GM23338 (cell line): ENCODE measurements at regions not wholly inside any gene's neighbourhood (a gene's known extent, or its start where the extent isn't known, plus 50 kb on each side); places are given as distances from the start of the nearest gene placed in this dataset.

Source experiments
- ATAC-seq: fragments of 200-7000 bp; cut with Tn5 transposase; 3 replicates; pipeline ENCODE4 v1.9.1; 2020
- DNase-seq: peaks from one replicate; pipeline ENCODE4 v3.0.0-alpha.2; 2015; ENCODE audit warnings: low spot score
- H2AFZ ChIP-seq: fragments of 200-600 bp; sonication (generic); 2 replicates; pipeline ENCODE4 v1.8.0; 2016; ENCODE audit warnings: antibody characterized with exemption, mild to moderate bottlenecking, moderate library complexity
- H3F3A ChIP-seq: fragments of 200-600 bp; sonication (generic); replicated peaks from 2 replicates; pipeline ENCODE4 v1.8.0; 2017; ENCODE audit warnings: antibody characterized with exemption, mixed run types, low read depth
- H3K27ac ChIP-seq: fragments of 200-600 bp; sonication (generic); 2 replicates; pipeline ENCODE4 v1.6.1; 2016; ENCODE audit warnings: low read depth
- H3K27me3 ChIP-seq: fragments of 200-600 bp; sonication (generic); 2 replicates; pipeline ENCODE4 v1.8.0; 2016; ENCODE audit warnings: mild to moderate bottlenecking, mixed run types, moderate library complexity; ENCODE audit not compliant: insufficient read depth
- H3K36me3 ChIP-seq: fragments of 200-600 bp; sonication (generic); 2 replicates; pipeline ENCODE4 v1.8.0; 2016; ENCODE audit warnings: mild to moderate bottlenecking; ENCODE audit not compliant: insufficient read depth
- H3K4me1 ChIP-seq: fragments of 200-600 bp; sonication (generic); 2 replicates; pipeline ENCODE4 v1.8.0; 2016; ENCODE audit warnings: mild to moderate bottlenecking, moderate library complexity; ENCODE audit not compliant: insufficient read depth
- H3K4me2 ChIP-seq: fragments of 200-600 bp; sonication (generic); 2 replicates; pipeline ENCODE4 v1.7.1; 2017; ENCODE audit warnings: mixed run types
- H3K4me3 ChIP-seq: fragments of 200-600 bp; sonication (generic); 2 replicates; pipeline ENCODE4 v1.6.1; 2016; ENCODE audit warnings: mixed run types
- H3K79me2 ChIP-seq: fragments of 200-600 bp; sonication (generic); replicated peaks from 2 replicates; pipeline ENCODE4 v1.8.0; 2017; ENCODE audit warnings: mild to moderate bottlenecking; ENCODE audit not compliant: insufficient read depth
- H3K9me2 ChIP-seq: fragments of 200-600 bp; sonication (generic); 2 replicates; pipeline ENCODE4 v1.8.0; 2017; ENCODE audit not compliant: insufficient read depth
- H4K20me1 ChIP-seq: fragments of 200-600 bp; sonication (generic); replicated peaks from 2 replicates; pipeline ENCODE4 v1.8.0; 2017; ENCODE audit warnings: mild to moderate bottlenecking; ENCODE audit not compliant: insufficient read depth
- H3K27ac Mint-ChIP-seq: 2 replicates; pipeline ENCODE4 v1.8.0; 2020; ENCODE audit warnings: inconsistent platforms, mild to moderate bottlenecking, moderate library complexity, mixed read lengths
- H3K27me3 Mint-ChIP-seq: 3 replicates; pipeline ENCODE4 v1.8.0; 2022; ENCODE audit warnings: low read depth, mild to moderate bottlenecking, moderate library complexity, mixed read lengths, inconsistent platforms; ENCODE audit not compliant: insufficient read depth, poor library complexity
- H3K36me3 Mint-ChIP-seq: 3 replicates; pipeline ENCODE4 v1.8.0; 2021; ENCODE audit warnings: low read depth, mild to moderate bottlenecking, inconsistent platforms, moderate library complexity, mixed read lengths
- H3K4me1 Mint-ChIP-seq: 3 replicates; pipeline ENCODE4 v1.8.0; 2020; ENCODE audit warnings: mild to moderate bottlenecking, inconsistent platforms, mixed read lengths
- H3K4me3 Mint-ChIP-seq: 3 replicates; pipeline ENCODE4 v1.8.0; 2021; ENCODE audit warnings: moderate library complexity, mild to moderate bottlenecking, inconsistent platforms, mixed read lengths
- H3K9me3 Mint-ChIP-seq: 3 replicates; pipeline ENCODE4 v1.8.0; 2020; ENCODE audit warnings: moderate library complexity, mild to moderate bottlenecking, inconsistent platforms, mixed read lengths
- CREB1 ChIP-seq: fragments of 250-450 bp; sonication (Bioruptor Pico); IDR thresholded peaks from 2 replicates; pipeline ENCODE4 v1.5.0; 2020; ENCODE audit warnings: low read depth, mild to moderate bottlenecking, moderate library complexity
- EZH2 ChIP-seq: fragments of 200-600 bp; sonication (generic); IDR thresholded peaks from one replicate; pipeline ENCODE4 v1.8.0; 2017; ENCODE audit warnings: antibody characterized with exemption, mild to moderate bottlenecking, low read depth; ENCODE audit not compliant: unreplicated experiment
- EZH2phosphoT487 ChIP-seq: fragments of 200-600 bp; sonication (generic); IDR thresholded peaks from one replicate; pipeline ENCODE4 v1.8.1; 2018; ENCODE audit warnings: antibody characterized with exemption; ENCODE audit not compliant: unreplicated experiment
- NANOG ChIP-seq: IDR thresholded peaks from 2 replicates; pipeline ENCODE4 v1.6.1; 2016; ENCODE audit warnings: antibody characterized with exemption, borderline replicate concordance
- STAT1 ChIP-seq: IDR thresholded peaks from one replicate; pipeline ENCODE4 v1.6.1; 2016; ENCODE audit warnings: antibody characterized with exemption; ENCODE audit not compliant: unreplicated experiment
- ZNF331 ChIP-seq: fragments of 250-450 bp; sonication (Bioruptor Pico); IDR thresholded peaks from 2 replicates; pipeline ENCODE4 v1.5.0; 2020; ENCODE audit warnings: low read depth, mild to moderate bottlenecking, moderate library complexity
- TF ChIP-seq, protein P1 (sequence below), 2 experiments: fragments of 200-600 bp in 1 of 2; sonication (generic) in 1 of 2; conservative IDR thresholded peaks; 2 replicates each; pipeline versions ENCODE4 v1.5.1 to v1.6.1; 2016 to 2017; ENCODE audit warnings: antibody characterized with exemption in 2 of 2, low read depth in 2 of 2, mild to moderate bottlenecking in 2 of 2, moderate library complexity in 1 of 2
- TF ChIP-seq, protein P2 (sequence below): IDR thresholded peaks from 2 replicates; pipeline ENCODE4 v1.6.1; 2016; ENCODE audit warnings: antibody characterized with exemption
- TF ChIP-seq, protein P3 (sequence below): IDR thresholded peaks from one replicate; pipeline ENCODE4 v1.6.1; 2018; ENCODE audit warnings: antibody characterized with exemption; ENCODE audit not compliant: unreplicated experiment
- TF ChIP-seq, protein P4 (sequence below): fragments of 250-450 bp; sonication (Bioruptor Pico); IDR thresholded peaks from 2 replicates; pipeline ENCODE4 v1.5.0; 2020; ENCODE audit warnings: mild to moderate bottlenecking, moderate library complexity

DNA sequence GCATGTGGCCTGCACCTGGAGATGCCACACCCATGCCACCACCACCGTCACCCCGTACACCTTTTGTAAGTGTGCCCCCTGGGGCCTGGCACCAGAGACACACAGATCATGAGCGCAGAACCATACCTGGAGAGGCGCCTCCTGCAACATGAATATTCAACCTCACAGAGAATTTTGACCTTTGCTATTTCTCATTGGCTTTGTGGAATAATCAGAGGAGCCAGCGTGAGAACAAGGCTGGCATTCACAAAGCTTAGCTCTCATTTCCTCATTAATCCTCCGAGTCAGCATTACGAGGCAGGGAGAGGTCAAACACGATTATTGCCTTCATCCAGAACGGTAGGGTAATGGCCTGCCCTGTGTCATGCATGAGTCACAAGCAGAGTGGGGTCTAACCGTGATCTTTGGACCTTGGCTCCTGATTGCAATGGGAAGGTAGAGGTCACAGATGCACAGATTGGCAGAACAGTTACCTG, 73.0 kb upstream of the POMGNT2 start (continued):
- TF ChIP-seq, protein P1, sequence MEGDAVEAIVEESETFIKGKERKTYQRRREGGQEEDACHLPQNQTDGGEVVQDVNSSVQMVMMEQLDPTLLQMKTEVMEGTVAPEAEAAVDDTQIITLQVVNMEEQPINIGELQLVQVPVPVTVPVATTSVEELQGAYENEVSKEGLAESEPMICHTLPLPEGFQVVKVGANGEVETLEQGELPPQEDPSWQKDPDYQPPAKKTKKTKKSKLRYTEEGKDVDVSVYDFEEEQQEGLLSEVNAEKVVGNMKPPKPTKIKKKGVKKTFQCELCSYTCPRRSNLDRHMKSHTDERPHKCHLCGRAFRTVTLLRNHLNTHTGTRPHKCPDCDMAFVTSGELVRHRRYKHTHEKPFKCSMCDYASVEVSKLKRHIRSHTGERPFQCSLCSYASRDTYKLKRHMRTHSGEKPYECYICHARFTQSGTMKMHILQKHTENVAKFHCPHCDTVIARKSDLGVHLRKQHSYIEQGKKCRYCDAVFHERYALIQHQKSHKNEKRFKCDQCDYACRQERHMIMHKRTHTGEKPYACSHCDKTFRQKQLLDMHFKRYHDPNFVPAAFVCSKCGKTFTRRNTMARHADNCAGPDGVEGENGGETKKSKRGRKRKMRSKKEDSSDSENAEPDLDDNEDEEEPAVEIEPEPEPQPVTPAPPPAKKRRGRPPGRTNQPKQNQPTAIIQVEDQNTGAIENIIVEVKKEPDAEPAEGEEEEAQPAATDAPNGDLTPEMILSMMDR (conservative IDR thresholded peaks at IDR 0.05; ENCODE audit: low read depth in 2 of 2) = no peak
- TF ChIP-seq, protein P2, sequence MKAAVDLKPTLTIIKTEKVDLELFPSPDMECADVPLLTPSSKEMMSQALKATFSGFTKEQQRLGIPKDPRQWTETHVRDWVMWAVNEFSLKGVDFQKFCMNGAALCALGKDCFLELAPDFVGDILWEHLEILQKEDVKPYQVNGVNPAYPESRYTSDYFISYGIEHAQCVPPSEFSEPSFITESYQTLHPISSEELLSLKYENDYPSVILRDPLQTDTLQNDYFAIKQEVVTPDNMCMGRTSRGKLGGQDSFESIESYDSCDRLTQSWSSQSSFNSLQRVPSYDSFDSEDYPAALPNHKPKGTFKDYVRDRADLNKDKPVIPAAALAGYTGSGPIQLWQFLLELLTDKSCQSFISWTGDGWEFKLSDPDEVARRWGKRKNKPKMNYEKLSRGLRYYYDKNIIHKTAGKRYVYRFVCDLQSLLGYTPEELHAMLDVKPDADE = no peak

DNA sequence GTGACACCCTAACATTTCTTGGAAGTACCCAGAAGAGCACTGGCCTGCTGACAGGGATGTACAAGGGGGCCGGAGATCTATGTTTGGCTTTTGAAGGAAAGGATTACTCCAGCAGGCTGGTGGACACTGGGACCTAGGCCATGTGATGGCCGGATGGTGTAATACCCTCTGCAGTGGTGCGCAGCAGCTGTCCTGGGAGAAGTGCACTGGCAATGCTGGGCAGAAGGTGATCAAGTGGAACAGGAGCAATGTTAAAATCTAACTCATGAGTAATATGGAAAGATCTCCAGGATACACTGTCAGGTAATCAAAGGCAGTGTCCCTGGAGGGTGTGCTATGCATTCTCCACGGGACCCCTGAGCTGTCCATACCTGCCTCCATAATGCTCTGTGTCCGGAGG, 71.2 kb upstream of the POMGNT2 start:
- Histone ChIP-seq H3K4me3 (no peak overlapping the region), H3K79me2 (no peaks in the 10 kb centered on the region), H3K9me2 (peaks cover 3% of the 10 kb centered on the region; the same call in 1 of the 2 replicates), H3F3A (no peaks in the 10 kb centered on the region), H3K4me1 (peaks cover 9% of the 10 kb centered on the region), H3K27me3 (no peaks in the 10 kb centered on the region), H3K27ac (no peak overlapping the region), H3K36me3 (no peaks in the 10 kb centered on the region), H3K4me2 (no peak overlapping the region), H2AFZ (0 out of 2 replicates have a peak overlapping the region, but pooled peaks have one; percentile 14), H4K20me1 (no peaks in the 10 kb centered on the region)
- Mint-ChIP-seq H3K27me3 (peaks cover 8% of the 10 kb centered on the region), H3K27ac (no peak overlapping the region), H3K4me1 (peaks cover 17% of the 10 kb centered on the region), H3K9me3 (no peaks in the 10 kb centered on the region), H3K4me3 (no peak overlapping the region), H3K36me3 (no peaks in the 10 kb centered on the region)
- ATAC-seq (no peak), DNase-seq (no peak)
- no peak for TF ChIP-seq STAT1
- no peak for TF ChIP-seq CREB1 (CRISPR knock-in tag)
- no peak for TF ChIP-seq EZH2
- TF ChIP-seq, protein P2 = no peak
- TF ChIP-seq, protein P3, sequence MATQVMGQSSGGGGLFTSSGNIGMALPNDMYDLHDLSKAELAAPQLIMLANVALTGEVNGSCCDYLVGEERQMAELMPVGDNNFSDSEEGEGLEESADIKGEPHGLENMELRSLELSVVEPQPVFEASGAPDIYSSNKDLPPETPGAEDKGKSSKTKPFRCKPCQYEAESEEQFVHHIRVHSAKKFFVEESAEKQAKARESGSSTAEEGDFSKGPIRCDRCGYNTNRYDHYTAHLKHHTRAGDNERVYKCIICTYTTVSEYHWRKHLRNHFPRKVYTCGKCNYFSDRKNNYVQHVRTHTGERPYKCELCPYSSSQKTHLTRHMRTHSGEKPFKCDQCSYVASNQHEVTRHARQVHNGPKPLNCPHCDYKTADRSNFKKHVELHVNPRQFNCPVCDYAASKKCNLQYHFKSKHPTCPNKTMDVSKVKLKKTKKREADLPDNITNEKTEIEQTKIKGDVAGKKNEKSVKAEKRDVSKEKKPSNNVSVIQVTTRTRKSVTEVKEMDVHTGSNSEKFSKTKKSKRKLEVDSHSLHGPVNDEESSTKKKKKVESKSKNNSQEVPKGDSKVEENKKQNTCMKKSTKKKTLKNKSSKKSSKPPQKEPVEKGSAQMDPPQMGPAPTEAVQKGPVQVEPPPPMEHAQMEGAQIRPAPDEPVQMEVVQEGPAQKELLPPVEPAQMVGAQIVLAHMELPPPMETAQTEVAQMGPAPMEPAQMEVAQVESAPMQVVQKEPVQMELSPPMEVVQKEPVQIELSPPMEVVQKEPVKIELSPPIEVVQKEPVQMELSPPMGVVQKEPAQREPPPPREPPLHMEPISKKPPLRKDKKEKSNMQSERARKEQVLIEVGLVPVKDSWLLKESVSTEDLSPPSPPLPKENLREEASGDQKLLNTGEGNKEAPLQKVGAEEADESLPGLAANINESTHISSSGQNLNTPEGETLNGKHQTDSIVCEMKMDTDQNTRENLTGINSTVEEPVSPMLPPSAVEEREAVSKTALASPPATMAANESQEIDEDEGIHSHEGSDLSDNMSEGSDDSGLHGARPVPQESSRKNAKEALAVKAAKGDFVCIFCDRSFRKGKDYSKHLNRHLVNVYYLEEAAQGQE = no peak
- TF ChIP-seq EZH2phosphoT487 = no peak
- no peak for TF ChIP-seq ZNF331
- no peak for TF ChIP-seq NANOG
- TF ChIP-seq, protein P4, sequence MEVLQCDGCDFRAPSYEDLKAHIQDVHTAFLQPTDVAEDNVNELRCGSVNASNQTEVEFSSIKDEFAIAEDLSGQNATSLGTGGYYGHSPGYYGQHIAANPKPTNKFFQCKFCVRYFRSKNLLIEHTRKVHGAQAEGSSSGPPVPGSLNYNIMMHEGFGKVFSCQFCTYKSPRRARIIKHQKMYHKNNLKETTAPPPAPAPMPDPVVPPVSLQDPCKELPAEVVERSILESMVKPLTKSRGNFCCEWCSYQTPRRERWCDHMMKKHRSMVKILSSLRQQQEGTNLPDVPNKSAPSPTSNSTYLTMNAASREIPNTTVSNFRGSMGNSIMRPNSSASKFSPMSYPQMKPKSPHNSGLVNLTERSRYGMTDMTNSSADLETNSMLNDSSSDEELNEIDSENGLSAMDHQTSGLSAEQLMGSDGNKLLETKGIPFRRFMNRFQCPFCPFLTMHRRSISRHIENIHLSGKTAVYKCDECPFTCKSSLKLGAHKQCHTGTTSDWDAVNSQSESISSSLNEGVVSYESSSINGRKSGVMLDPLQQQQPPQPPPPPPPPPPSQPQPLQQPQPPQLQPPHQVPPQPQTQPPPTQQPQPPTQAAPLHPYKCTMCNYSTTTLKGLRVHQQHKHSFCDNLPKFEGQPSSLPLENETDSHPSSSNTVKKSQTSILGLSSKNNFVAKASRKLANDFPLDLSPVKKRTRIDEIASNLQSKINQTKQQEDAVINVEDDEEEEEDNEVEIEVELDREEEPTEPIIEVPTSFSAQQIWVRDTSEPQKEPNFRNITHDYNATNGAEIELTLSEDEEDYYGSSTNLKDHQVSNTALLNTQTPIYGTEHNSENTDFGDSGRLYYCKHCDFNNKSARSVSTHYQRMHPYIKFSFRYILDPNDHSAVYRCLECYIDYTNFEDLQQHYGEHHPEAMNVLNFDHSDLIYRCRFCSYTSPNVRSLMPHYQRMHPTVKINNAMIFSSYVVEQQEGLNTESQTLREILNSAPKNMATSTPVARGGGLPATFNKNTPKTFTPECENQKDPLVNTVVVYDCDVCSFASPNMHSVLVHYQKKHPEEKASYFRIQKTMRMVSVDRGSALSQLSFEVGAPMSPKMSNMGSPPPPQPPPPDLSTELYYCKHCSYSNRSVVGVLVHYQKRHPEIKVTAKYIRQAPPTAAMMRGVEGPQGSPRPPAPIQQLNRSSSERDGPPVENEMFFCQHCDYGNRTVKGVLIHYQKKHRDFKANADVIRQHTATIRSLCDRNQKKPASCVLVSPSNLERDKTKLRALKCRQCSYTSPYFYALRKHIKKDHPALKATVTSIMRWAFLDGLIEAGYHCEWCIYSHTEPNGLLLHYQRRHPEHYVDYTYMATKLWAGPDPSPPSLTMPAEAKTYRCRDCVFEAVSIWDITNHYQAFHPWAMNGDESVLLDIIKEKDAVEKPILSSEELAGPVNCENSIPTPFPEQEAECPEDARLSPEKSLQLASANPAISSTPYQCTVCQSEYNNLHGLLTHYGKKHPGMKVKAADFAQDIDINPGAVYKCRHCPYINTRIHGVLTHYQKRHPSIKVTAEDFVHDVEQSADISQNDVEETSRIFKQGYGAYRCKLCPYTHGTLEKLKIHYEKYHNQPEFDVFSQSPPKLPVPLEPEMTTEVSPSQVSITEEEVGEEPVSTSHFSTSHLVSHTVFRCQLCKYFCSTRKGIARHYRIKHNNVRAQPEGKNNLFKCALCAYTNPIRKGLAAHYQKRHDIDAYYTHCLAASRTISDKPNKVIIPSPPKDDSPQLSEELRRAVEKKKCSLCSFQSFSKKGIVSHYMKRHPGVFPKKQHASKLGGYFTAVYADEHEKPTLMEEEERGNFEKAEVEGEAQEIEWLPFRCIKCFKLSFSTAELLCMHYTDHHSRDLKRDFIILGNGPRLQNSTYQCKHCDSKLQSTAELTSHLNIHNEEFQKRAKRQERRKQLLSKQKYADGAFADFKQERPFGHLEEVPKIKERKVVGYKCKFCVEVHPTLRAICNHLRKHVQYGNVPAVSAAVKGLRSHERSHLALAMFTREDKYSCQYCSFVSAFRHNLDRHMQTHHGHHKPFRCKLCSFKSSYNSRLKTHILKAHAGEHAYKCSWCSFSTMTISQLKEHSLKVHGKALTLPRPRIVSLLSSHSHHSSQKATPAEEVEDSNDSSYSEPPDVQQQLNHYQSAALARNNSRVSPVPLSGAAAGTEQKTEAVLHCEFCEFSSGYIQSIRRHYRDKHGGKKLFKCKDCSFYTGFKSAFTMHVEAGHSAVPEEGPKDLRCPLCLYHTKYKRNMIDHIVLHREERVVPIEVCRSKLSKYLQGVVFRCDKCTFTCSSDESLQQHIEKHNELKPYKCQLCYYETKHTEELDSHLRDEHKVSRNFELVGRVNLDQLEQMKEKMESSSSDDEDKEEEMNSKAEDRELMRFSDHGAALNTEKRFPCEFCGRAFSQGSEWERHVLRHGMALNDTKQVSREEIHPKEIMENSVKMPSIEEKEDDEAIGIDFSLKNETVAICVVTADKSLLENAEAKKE (CRISPR knock-in tag) = no peak
